Body of pancreas (tissue), 4 donors: ENCODE measurements at regions not wholly inside any gene's neighbourhood (a gene's known extent, or its start where the extent isn't known, plus 50 kb on each side); places are given as distances from the start of the nearest gene placed in this dataset.

ENCODE experiments used
- ATAC-seq: fragments of 150-250 bp; one replicate; pipeline ENCODE4 v1.9.1; 2016
- DNase-seq, 4 donors: peaks; one replicate each; pipeline ENCODE4 v3.0.0-alpha.2; 2019
- H3K27ac ChIP-seq, 4 donors: fragments of 200-600 bp; sonication (generic); 1 replicate in 3 of 4; 2 replicates in 1 of 4; pipeline versions ENCODE4 v1.5.1 to v1.6.1; 2016 to 2019; ENCODE audit warnings: mild to moderate bottlenecking in 1 of 4, mixed read lengths in 1 of 4, moderate library complexity in 1 of 4
- H3K27me3 ChIP-seq, 2 donors: fragments of 200-600 bp; sonication (generic); one replicate each; pipeline ENCODE4 v1.6.0; 2016; ENCODE audit warnings: mild to moderate bottlenecking in 1 of 2
- H3K36me3 ChIP-seq, 2 donors: fragments of 200-600 bp; sonication (generic); replicated peaks in 1 of 2; 2 replicates each; pipeline ENCODE4 v1.5.1; 2016; ENCODE audit warnings: low read depth in 2 of 2; ENCODE audit not compliant: insufficient read depth in 1 of 2
- H3K4me1 ChIP-seq: fragments of 200-600 bp; sonication (generic); one replicate; pipeline ENCODE4 v1.6.0; 2016
- H3K4me3 ChIP-seq, 2 donors: fragments of 200-600 bp; sonication (generic); 1 replicate in 1 of 2; 2 replicates in 1 of 2; pipeline ENCODE4 v1.5.1; 2016 to 2019
- H3K9me3 ChIP-seq, 3 donors: fragments of 200-600 bp; sonication (generic); 1 replicate in 2 of 3; 2 replicates in 1 of 3; pipeline ENCODE4 v1.5.1; 2016
- CTCF ChIP-seq, 7 experiments: fragments of 450-650 bp in 4 of 7; fragments of 200-600 bp in 3 of 7; sonication (generic) in 3 of 7; IDR thresholded peaks; one replicate each; pipeline ENCODE4 v1.5.1; 2016 to 2019; ENCODE audit warnings: antibody characterized with exemption in 7 of 7
- POLR2A ChIP-seq, 3 donors: fragments of 450-650 bp; IDR thresholded peaks; one replicate each; pipeline ENCODE4 v1.6.1; 2016; ENCODE audit warnings: antibody characterized with exemption in 3 of 3, mild to moderate bottlenecking in 2 of 3
- WGBS, 2 donors: methylation state at CpG; one replicate each; pipeline ENCODE4 v1.1.5; 2017; 5-methylcytosine and 5-hydroxymethylcytosine counted together
- intact Hi-C: fragments of 100-400 bp; cut with DNase I; formaldehyde crosslinking; loops from one replicate; pipeline ENCODE4 v1.15.1; 2023

GRCh38 chr21:20729376-20729775 lies 268.8 kb upstream of the NCAM2 start:
- Histone ChIP-seq H3K27me3 (no peaks in the 10 kb centered on the region), H3K36me3 (no peaks in the 10 kb centered on the region), H3K4me1 (no peaks in the 10 kb centered on the region), H3K27ac (no peak overlapping the region), H3K9me3 (no peaks in the 10 kb centered on the region), H3K4me3 (no peak overlapping the region)
- ATAC-seq (no peak), DNase-seq (no peak)
- intact Hi-C loops: no loop called here
- 68 to 74% methylated on average over 2 of the region's 2 CpGs for WGBS, 2 donors
- TF ChIP-seq CTCF (IDR thresholded peaks at IDR 0.05) (no peak), POLR2A (IDR thresholded peaks at IDR 0.05) (no peak)

GRCh38 chr21:20730441-20730840 lies 267.8 kb upstream of the NCAM2 start:
- DNase-seq: no peak
- intact Hi-C loops: no loop called here
- H3K9me3 ChIP-seq: no peaks in the 10 kb centered on the region
- no peak for ATAC-seq
- H3K27me3 ChIP-seq: no peaks in the 10 kb centered on the region
- WGBS, 2 donors: 43 to 52% methylated on average over 6 of the region's 6 CpGs
- TF ChIP-seq CTCF (IDR thresholded peaks at IDR 0.05) (no peak), POLR2A (IDR thresholded peaks at IDR 0.05) (no peak)
- H3K4me3 ChIP-seq: no peak overlapping the region
- H3K27ac ChIP-seq: no peak overlapping the region
- no peaks in the 10 kb centered on the region for H3K4me1 ChIP-seq
- H3K36me3 ChIP-seq: no peaks in the 10 kb centered on the region

GRCh38 chr21:20735257-20735656 lies 263.0 kb upstream of the NCAM2 start:
- ATAC-seq (no peak), DNase-seq (no peak)
- TF ChIP-seq CTCF (IDR thresholded peaks at IDR 0.05) (no peak), POLR2A (IDR thresholded peaks at IDR 0.05) (no peak)
- H3K27ac ChIP-seq: no peak overlapping the region
- 41% methylated on average over 1 of the region's 1 CpG for WGBS, 2 donors
- no peak overlapping the region for H3K4me3 ChIP-seq
- no peaks in the 10 kb centered on the region for H3K36me3 ChIP-seq
- intact Hi-C loops: no loop called here
- no peaks in the 10 kb centered on the region for H3K9me3 ChIP-seq
- H3K4me1 ChIP-seq: no peaks in the 10 kb centered on the region
- H3K27me3 ChIP-seq: no peaks in the 10 kb centered on the region

GRCh38 chr21:20737227-20737913 lies 260.8 kb upstream of the NCAM2 start:
- ATAC-seq (no peak), DNase-seq (no peak)
- H3K4me1 ChIP-seq: no peaks in the 10 kb centered on the region
- TF ChIP-seq CTCF (IDR thresholded peaks at IDR 0.05) (no peak), POLR2A (IDR thresholded peaks at IDR 0.05) (no peak)
- H3K36me3 ChIP-seq: no peaks in the 10 kb centered on the region
- no peak overlapping the region for H3K27ac ChIP-seq
- intact Hi-C loops: no loop called here
- no peak overlapping the region for H3K4me3 ChIP-seq
- no peaks in the 10 kb centered on the region for H3K9me3 ChIP-seq
- no peaks in the 10 kb centered on the region for H3K27me3 ChIP-seq

- TF ChIP-seq CTCF (IDR thresholded peaks at IDR 0.05) (no peak), POLR2A (IDR thresholded peaks at IDR 0.05) (no peak)
- Histone ChIP-seq H3K9me3 (no peaks in the 10 kb centered on the region), H3K36me3 (no peaks in the 10 kb centered on the region), H3K4me3 (no peak overlapping the region), H3K27me3 (no peaks in the 10 kb centered on the region), H3K27ac (no peak overlapping the region), H3K4me1 (no peaks in the 10 kb centered on the region)
- ATAC-seq: no peak
- DNase-seq: no peak
- intact Hi-C loops: no loop called here
- 52 to 67% methylated on average over 5 of the region's 5 CpGs for WGBS, 2 donors
Observed at GRCh38 chr21:20739421-20739820, 258.8 kb upstream of the NCAM2 start.
